GM12873 (cell line): ENCODE measurements at regions not wholly inside any gene's neighbourhood (a gene's known extent, or its start where the extent isn't known, plus 50 kb on each side); places are given as distances from the start of the nearest gene placed in this dataset.

Source experiments
- CTCF ChIP-seq: IDR thresholded peaks from 2 replicates; pipeline ENCODE4 v1.5.1; 2012; ENCODE audit warnings: low read depth, mild to moderate bottlenecking, moderate library complexity, low read length, control low read depth; ENCODE audit not compliant: insufficient read depth; ENCODE audit errors: missing control alignments

- no peak for TF ChIP-seq CTCF
These were observed 63.0 kb upstream of the CALM2 start for GRCh38 chr2:47239119-47239969.

GRCh38 chr2:47238638-47239037 is 62.3 kb upstream of the CALM2 start:
- no peak for TF ChIP-seq CTCF

- TF ChIP-seq CTCF, result no peak
These were observed 61.3 kb upstream of the CALM2 start for GRCh38 chr2:47237375-47238334.

GRCh38 chr2:47236503-47237215 is 60.3 kb upstream of the CALM2 start:
- no peak for TF ChIP-seq CTCF

GRCh38 chr2:47235132-47235531 is 58.8 kb upstream of the CALM2 start:
- no peak for TF ChIP-seq CTCF

- no peak for TF ChIP-seq CTCF
These were observed 58.1 kb upstream of the CALM2 start for GRCh38 chr2:47234456-47234855.
